ENCODE measurements at regions not wholly inside any gene's neighbourhood (a gene's known extent, or its start where the extent isn't known, plus 50 kb on each side); places are given as distances from the start of the nearest gene placed in this dataset.

GRCh38 chr1:243943671-243944428, 93.8 kb upstream of the AKT3 start:
- ATAC-seq: no peak

DNA sequence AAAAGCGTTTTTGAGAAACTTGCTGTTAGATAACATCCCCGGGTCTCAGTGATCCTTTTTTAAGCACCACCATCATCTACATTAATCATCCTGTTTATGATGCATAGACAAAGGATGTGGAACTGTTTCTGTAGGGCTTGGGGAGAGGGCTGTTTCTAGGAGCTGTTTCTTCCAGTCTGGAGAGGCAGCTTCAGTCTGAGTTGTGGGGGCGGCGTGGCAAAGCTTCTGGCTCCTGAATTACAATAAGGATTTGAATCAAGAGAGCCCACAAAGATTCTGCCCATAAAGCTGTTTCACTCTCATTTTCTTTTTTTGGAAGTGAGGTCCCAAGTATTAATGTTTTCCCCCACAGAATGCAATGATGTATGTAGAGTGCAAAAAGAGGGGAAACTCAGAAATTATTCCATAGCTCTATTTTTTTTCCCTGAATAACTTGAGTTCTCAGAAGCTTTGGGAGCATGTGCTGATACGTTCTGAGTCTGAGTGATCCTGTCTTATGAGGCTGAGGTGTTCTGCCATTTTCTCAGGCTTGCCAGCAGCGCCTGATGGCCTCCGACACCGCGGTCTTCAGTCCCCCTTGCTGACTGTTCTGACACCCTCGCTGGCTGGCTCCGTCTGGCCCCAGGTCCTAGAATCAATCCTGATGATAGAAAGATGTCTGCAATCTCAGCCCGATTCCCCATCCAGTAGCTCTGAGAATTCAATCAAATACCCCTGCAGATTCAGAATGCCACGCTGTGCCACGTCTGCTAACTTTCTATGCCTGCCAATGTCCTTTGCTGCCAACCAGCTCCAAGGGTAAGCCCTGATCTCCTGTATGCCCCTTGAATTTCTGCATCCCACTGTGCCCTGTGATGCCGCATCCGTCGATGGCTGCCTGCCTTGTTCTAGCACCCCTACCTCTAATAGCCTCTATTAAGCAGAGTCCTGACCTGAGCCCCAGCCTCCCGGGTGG, 92.4 kb upstream of the AKT3 start:
- no peak for ATAC-seq

GRCh38 chr1:243940451-243940850, 90.4 kb upstream of the AKT3 start:
- no peak for ATAC-seq

GRCh38 chr1:243939167-243939848, 89.3 kb upstream of the AKT3 start:
- no peak for ATAC-seq

- ATAC-seq: no peak
Observed at GRCh38 chr1:243938208-243938607, 88.2 kb upstream of the AKT3 start.

GRCh38 chr1:243933495-243933894, 83.5 kb upstream of the AKT3 start:
- no peak for ATAC-seq

GRCh38 chr1:243931957-243932356, 81.9 kb upstream of the AKT3 start:
- no peak for ATAC-seq

GRCh38 chr1:243930822-243931671, 81.0 kb upstream of the AKT3 start:
- ATAC-seq: no peak

DNA sequence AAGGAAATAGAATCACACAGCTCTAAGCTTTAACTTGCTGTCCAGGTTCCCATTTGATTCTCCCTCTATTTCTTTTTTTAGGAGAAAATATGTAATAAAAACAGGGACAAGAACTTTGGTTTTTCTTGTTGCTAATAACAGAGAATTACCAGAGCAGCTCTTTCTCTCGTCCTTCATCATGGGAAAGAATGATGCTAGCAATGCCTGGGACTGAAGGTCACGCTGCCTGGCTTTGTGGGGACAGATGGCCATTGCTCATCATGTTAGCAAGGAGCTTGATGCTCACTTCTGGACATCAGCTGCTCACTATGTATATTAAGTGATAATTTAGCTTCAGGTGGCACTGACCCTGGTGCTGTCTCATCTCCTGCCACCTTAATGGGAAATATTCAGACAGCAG, 77.3 kb upstream of the AKT3 start:
- no peak for ATAC-seq

- ATAC-seq: no peak
Observed at GRCh38 chr1:243926803-243927245, 76.8 kb upstream of the AKT3 start.

DNA sequence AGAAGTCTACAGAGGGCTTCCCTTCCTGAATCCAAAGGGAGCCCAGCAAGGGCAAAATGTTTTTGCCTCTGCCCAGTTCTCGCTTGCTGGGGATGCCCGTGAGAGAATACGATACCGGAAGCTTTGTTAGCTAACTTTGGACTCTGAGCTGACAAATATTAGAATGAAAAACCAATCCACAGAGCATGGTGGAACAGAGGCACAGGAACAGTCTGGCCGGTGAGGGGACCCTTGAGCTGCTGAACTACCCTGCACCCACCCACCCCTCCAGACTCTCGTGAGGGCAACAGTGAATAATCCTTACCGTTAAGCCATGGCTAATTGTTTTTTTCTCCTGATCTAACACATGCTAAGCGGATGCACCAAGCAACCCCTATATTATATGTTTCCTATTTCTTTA, 76.3 kb upstream of the AKT3 start:
- no peak for ATAC-seq

DNA sequence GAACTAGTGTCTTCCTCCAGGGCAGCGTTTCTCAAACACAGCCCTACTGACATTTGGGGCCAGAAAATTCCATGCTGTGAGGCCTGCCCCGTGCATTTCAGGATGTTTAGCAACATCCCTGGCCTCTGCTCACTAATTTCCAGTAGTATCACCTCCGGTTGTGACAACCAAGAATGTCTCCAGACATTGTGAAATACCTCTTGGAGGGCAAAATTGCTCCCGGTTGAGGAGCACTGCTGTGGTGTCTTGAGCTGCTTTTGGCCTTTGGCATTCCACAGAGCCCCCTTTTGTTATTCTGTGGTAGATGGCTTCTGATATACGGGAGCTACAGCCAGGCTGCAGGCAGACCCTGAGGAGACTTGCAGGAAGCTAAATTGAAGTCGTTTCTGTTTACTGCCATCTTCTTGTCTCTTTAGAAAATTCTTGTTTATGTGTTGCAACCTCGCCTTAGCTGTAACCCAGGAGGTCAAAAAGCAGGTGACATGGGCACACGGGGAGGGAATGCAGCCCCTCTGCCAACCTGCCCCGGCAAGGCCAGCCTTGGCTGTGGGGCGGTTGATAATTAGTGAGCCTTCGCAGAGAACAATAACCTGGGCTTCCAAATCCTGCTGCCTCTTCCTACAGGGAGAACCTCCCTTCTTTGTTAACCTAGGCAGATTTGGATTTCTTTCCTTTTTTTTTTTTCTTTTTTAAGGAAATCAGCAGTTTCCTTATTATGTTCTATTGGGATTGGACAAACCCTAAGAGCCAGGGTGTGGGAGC, 74.7 kb upstream of the AKT3 start:
- no peak for ATAC-seq

DNA sequence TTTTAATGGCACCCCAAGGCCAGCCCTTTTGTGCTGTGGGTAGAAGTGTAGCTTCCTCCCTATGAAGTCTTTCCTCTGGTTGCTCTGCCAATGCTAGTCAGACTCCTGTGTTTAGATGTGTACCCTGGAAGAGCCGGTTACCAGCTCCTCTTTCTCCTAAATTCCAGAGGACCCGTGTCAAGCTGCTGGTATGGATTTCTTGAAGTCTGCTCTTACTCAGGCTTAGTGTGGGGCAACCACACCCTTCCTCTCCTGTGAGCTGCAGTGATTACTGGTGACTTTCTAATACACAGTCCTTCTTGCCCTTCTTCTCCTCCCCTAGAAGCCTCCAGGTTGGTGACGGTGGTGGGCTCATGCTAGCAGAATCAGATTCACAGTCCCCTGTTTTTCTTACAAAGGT, 74.1 kb upstream of the AKT3 start:
- ATAC-seq: no peak

DNA sequence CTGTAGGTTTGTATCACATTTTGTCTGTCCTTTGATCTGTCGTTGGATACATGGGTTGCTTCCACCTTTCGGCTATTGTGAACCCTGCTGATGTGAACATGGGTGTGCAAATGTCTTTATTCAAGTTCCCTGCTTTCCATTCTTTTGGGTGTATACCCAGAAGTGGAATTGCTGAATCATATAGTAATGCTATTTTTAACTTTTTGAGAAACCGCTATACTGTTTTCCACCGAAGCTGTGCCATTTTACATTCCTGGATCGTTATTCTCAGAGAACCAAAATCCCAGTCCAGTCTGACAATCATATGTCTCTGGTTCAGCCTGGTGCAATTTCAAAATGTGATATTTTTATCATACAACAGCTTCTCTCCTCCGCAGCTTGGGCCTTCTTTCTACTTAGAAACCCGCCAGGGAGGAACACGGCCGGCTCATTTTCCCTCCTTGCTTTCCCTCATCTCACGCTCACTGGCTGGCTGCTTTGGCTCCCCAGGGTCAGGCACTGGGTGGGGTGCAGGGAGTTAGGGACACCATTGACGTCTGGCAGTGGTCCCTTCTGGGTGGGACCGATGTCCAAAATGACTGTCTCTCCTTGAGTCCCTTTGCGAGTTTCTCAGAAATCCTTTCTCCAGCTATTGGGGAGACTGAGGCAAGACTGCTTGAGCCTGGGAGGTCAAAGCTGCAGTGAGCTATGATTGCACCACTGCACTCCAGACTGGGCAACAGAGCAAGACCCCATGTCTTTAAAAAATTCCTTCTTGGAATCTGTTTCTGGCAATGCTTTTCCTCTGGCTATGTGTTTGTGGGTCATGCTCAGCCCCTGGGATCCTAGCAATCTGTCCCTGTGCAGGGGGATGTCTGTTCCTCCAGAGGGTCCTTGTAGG, 73.5 kb upstream of the AKT3 start:
- no peak for ATAC-seq

GRCh38 chr1:243921111-243921510, 71.1 kb upstream of the AKT3 start:
- no peak for ATAC-seq

- ATAC-seq: no peak
Observed at GRCh38 chr1:243917863-243918565, 68.0 kb upstream of the AKT3 start.

DNA sequence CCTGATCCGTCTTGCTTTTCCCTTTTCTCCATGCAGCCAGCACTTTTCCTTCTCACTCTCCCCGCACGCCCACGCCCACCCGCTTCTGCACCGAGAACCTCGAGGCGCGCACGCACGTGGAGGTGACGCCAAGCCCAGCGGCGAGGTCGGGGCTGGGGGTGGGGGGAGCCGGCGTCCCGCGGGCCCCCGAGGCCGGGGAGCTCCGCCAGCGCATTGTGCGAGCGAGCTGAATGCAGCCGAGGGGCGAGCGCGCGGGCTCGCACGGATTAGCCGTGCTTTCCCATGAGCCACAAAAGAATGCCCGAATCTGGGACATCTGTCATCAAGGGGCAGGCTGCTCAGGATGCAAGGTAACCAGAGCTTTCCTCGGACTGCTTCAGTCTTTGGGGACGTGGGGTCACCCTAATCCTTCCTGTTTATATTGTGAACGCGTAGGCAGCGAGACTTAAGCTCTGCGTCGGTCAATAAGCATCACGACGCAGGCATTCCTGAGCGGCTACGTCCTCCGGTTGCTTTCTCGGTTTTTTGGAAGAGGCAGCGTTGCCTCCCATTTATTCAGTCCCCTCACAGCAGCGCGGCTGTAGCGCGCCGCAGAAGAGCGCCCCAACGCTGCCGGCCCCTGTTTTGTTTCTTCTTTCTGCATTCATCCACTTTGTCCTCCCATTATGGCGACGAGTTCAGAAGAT, 67.3 kb upstream of the AKT3 start:
- ATAC-seq: peak in 1 of 2 donors; percentile 25

GRCh38 chr1:243916160-243916559, 66.1 kb upstream of the AKT3 start:
- ATAC-seq: no peak

- ATAC-seq: no peak
Observed at GRCh38 chr1:243912347-243912746, 62.3 kb upstream of the AKT3 start.
